ENCODE measurements at regions not wholly inside any gene's neighbourhood (a gene's known extent, or its start where the extent isn't known, plus 50 kb on each side); places are given as distances from the start of the nearest gene placed in this dataset.
A peak's percentile ranks its signal among the peaks of the same experiment; 100 is the strongest.
"Not testable (repeated sequence)": the region's sequence is repeated elsewhere in the genome, so short reads cannot be mapped to it uniquely, and the experiment has no call there.

- not testable (repeated sequence) for DNase-seq (ENCODE audit: low read depth in 2 of 3, low spot score in 2 of 3)
Observed at GRCh38 chr9:104323967-104324694, 179.9 kb upstream of the OR13F1 start.

- no peak for DNase-seq (ENCODE audit: low read depth in 2 of 3, low spot score in 2 of 3)
Observed at GRCh38 chr9:104326912-104327311, 177.2 kb upstream of the OR13F1 start.

DNA sequence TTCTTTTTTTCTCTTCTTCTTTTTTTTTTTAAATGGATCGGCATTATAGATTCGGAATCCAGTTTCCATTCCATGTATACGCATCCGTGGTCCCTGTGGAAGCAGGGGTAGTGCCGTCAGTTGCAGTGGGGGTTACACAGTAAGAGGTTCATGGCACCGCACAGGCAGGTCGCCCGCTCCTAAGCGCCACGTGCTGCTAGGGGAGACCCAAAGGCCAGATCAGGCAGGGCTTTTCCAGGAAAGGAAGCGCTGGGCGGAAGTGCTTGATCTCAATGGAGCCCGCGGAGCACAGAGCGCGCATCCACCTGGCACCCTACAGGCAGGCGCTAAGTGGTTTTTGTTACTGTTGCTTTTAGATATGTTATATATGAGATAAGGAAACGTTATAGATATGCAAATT, 174.8 kb upstream of the OR13F1 start:
- no peak for DNase-seq (ENCODE audit: low read depth in 2 of 3, low spot score in 2 of 3)

DNA sequence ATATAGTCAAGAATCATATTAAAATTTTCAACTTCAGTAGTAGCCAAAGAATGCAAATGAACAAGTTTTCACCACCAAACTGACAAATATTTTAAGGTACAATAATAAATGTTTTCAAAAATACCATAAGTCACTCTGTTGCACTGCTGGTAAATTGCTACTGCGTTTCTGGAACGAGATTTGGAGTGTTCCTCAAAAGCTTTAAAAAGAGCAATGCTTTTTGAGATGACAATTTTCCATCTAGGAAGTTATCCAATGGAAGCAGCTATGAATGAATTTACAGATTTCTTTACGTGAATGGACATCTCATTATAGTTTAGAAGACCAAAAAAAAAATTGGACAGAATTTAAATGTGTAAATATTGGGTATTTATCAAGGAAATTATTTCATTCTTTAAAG, 173.2 kb upstream of the OR13F1 start:
- no peak for DNase-seq (ENCODE audit: low read depth in 2 of 3, low spot score in 2 of 3)

GRCh38 chr9:104334549-104334948, 169.5 kb upstream of the OR13F1 start:
- no peak for DNase-seq (ENCODE audit: low read depth in 2 of 3, low spot score in 2 of 3)

GRCh38 chr9:104339692-104340091, 164.4 kb upstream of the OR13F1 start:
- no peak for DNase-seq (ENCODE audit: low read depth in 2 of 3, low spot score in 2 of 3)

- no peak for DNase-seq (ENCODE audit: low read depth in 2 of 3, low spot score in 2 of 3)
Observed at GRCh38 chr9:104342552-104342951, 161.5 kb upstream of the OR13F1 start.

DNA sequence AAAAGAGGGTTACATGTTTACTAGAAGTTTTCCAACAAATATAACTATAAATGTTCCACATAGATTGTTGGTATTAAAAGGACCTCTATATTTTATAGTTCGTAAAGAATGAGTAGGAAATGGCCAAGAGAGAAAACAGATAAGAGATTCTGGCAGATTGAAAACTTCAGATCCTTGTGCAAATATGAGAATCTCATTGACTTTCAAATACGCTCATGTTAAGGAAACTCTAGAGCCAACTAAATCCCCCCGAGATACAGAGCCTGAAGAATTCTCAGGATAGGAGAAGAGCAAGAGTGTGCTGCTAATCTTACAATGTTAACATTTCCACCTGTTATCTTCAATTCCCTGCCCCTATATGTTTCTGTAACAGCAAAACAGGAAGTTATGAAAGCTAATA, 159.0 kb upstream of the OR13F1 start:
- DNase-seq (ENCODE audit: low read depth in 2 of 3, low spot score in 2 of 3), result no peak

- DNase-seq (ENCODE audit: low read depth in 2 of 3, low spot score in 2 of 3), result no peak
Observed at GRCh38 chr9:104350541-104350940, 153.5 kb upstream of the OR13F1 start.

DNA sequence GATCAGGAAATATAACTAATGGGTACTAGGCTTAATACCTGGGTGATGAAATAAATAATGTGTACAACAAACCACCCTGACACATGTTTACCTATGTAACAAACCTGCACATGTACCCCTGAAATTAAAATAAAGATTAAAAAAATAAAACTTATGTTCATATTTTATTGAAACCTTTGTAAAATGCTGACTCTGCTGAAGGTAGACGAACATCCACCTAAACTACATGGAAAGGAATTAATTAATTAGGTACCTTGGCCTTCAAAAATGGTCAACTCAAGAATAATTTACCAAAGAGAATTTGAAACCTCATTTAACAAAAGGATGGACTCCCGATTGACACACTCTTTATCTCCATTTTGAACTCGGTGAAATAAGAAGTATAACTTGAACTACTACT, 152.3 kb upstream of the OR13F1 start:
- no peak for DNase-seq (ENCODE audit: low read depth in 2 of 3, low spot score in 2 of 3)

- no peak for DNase-seq (ENCODE audit: low read depth in 2 of 3, low spot score in 2 of 3)
Observed at GRCh38 chr9:104361207-104361606, 142.9 kb upstream of the OR13F1 start.

- DNase-seq (ENCODE audit: low read depth in 2 of 3, low spot score in 2 of 3), result no peak
Observed at GRCh38 chr9:104362912-104363472, 141.1 kb upstream of the OR13F1 start.

DNA sequence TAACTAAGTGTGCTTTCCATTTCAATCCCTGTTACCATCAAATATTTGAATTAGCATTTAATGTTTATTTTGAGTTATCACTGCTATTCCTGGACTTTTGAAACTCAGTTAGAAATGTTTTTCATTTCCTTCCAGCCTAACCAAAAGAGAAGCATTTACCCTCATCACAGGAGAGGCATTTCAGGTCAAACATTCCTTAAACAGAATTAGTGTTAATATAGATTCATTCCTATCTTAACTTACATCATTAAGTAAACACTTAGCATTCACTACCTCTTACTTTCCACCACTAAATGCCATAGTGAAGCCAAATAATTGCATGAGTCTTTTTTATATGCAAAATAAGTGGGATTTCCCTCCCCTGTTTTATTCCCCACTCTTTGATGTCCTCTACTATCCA, 136.6 kb upstream of the OR13F1 start:
- DNase-seq (ENCODE audit: low read depth in 2 of 3, low spot score in 2 of 3), result no peak

GRCh38 chr9:104368318-104368717, 135.7 kb upstream of the OR13F1 start:
- DNase-seq (ENCODE audit: low read depth in 2 of 3, low spot score in 2 of 3), result not testable (repeated sequence)

GRCh38 chr9:104374711-104375110, 129.4 kb upstream of the OR13F1 start:
- DNase-seq (ENCODE audit: low read depth in 2 of 3, low spot score in 2 of 3), result no peak

DNA sequence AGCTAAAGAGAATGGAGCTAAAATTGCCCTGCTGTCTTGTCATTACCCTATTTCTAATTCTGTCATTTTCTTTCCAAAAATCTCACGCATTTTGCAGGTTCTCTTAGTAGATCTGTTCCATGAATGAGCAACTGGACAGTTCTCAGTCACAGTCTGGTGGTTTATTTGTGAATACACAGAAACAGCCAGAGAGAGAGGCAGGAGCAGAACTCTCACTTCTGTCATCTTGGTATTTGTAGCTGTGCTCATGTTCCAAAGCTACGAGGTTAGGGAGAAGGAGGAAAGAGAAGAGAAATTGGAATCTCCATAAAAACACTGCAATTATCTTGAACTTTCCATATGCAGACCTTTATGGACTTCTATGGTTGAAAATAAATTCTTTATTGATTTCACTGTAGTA, 118.0 kb upstream of the OR13F1 start:
- no peak for DNase-seq (ENCODE audit: low read depth in 2 of 3, low spot score in 2 of 3)

- DNase-seq (ENCODE audit: low read depth in 2 of 3, low spot score in 2 of 3), result peak in 2 of 3 donors; percentile 2 to 16
Observed at GRCh38 chr9:104386425-104387069, 117.5 kb upstream of the OR13F1 start.

DNA sequence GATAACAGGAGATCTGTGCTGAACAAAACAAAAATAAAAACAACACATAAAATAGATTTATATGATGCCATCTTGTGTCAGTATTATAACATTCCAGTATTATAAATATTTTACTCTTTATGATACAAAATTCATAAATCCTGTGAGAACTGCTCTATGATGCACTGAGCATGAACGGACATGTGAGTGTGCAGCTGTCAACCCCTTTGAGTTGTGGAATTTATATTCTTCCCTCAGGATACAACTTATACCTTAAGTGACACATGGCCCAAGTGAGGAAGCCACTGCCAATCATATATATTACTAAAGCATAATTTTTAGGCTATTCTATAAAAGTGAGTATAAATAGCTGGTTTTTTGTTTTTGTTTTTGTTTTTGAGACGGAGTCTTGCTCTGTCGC, 116.0 kb upstream of the OR13F1 start:
- no peak for DNase-seq (ENCODE audit: low read depth in 2 of 3, low spot score in 2 of 3)

GRCh38 chr9:104389341-104389740, 114.7 kb upstream of the OR13F1 start:
- DNase-seq (ENCODE audit: low read depth in 2 of 3, low spot score in 2 of 3), result no peak

GRCh38 chr9:104394901-104395300, 109.2 kb upstream of the OR13F1 start:
- not testable (repeated sequence) for DNase-seq (ENCODE audit: low read depth in 2 of 3, low spot score in 2 of 3)

GRCh38 chr9:104412238-104412637, 91.8 kb upstream of the OR13F1 start:
- no peak for DNase-seq (ENCODE audit: low read depth in 2 of 3, low spot score in 2 of 3)

DNA sequence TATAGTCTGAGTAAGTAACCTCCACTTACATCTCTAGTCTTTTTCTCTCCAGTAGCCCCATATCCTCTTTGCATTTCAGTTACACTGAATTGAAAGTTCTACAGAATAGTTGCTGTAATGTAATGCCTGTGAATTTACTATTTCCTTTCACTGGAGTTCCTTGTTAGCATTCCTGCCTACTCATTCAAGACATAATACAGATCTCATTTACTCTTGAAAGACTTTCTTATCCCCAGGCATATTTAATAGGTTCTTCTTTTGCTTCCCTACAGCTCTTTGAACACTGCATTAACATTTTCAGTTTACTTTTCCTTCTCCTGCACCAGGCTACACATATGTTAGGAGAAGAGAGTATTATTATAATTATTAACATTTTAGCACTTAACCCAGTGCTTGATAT, 87.6 kb upstream of the OR13F1 start:
- no peak for DNase-seq (ENCODE audit: low read depth in 2 of 3, low spot score in 2 of 3)

Data from hematopoietic multipotent progenitor cell (in vitro differentiated cells).